GM12872 (cell line): ENCODE measurements at regions not wholly inside any gene's neighbourhood (a gene's known extent, or its start where the extent isn't known, plus 50 kb on each side); places are given as distances from the start of the nearest gene placed in this dataset.

Source experiments
- TF ChIP-seq, protein P1 (sequence below): IDR thresholded peaks from 3 replicates; pipeline ENCODE4 v1.5.1; 2011; ENCODE audit warnings: low read depth, mild to moderate bottlenecking, low read length, moderate library complexity; ENCODE audit not compliant: insufficient read depth

DNA sequence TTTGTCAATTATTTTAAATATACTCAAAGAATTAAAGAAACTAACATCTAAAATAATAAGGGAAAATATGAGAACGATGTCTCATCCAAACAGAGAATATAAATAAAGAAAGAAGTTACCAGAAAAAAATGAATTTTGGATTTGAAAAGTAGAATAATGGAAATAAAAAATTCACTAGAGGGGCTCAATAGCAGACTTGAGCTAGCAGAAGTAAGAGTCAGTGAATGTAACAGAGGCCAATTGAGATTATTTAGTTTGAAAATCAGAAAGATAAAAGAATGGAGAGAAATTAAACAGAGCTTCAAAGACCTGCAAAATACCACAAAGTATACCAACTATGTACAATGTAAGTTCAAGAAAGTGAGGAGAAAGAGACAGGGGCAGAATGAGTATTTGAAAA, 333.6 kb downstream of the GPD2 start:
- TF ChIP-seq, protein P1, sequence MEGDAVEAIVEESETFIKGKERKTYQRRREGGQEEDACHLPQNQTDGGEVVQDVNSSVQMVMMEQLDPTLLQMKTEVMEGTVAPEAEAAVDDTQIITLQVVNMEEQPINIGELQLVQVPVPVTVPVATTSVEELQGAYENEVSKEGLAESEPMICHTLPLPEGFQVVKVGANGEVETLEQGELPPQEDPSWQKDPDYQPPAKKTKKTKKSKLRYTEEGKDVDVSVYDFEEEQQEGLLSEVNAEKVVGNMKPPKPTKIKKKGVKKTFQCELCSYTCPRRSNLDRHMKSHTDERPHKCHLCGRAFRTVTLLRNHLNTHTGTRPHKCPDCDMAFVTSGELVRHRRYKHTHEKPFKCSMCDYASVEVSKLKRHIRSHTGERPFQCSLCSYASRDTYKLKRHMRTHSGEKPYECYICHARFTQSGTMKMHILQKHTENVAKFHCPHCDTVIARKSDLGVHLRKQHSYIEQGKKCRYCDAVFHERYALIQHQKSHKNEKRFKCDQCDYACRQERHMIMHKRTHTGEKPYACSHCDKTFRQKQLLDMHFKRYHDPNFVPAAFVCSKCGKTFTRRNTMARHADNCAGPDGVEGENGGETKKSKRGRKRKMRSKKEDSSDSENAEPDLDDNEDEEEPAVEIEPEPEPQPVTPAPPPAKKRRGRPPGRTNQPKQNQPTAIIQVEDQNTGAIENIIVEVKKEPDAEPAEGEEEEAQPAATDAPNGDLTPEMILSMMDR: no peak

DNA sequence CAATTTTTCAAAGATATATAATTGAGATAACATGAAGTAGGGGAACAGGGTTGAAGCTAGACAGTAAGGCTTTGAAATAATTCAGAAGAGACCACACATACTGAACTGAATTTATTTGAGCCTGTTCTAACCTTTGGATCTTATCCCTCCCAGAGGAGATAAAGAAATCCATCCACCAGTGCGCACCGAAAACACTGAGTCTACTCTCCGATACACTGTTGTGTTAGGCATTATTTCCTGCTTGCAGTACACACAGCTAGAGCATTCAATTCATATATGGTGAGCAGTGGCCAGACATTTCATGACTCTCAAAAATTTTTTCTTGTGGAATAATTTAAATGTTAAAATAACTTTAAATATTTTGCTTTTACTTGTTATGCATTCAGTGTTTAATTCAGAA, 342.7 kb downstream of the GPD2 start:
- TF ChIP-seq, protein P1: no peak

DNA sequence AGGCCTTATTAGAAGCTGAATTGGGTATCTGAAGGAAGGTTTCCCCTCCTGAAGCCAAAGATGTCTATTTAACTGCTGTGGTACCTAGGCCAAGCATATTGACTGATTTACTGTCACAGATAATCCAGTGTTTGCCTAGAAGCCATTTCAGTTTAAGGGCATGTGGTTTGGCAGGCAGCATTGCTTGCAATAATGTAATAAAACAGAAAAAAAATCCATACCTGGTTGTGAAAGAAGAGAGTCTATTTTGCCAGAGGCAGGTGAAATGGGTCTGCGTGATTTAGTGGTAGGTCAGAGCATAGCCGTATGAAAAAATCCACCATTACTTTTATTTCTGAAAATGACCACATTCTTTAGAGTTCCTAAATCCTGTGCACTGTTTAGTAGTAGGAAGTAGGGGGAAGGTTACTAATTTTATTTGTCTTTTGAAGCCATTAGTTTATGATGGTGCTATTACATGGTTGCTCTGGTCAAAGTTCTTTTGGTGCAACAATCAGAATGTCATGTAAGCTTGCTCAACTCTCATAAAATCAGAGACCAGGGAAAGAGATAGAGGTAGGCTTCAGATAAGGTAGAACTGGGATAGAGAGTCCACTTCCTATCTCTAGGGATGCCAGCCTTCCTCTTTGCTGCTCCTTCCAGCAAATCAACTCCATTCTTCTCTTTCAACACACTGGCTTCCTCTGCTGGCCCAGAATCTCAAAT, 343.4 kb downstream of the GPD2 start:
- TF ChIP-seq, protein P1: no peak

DNA sequence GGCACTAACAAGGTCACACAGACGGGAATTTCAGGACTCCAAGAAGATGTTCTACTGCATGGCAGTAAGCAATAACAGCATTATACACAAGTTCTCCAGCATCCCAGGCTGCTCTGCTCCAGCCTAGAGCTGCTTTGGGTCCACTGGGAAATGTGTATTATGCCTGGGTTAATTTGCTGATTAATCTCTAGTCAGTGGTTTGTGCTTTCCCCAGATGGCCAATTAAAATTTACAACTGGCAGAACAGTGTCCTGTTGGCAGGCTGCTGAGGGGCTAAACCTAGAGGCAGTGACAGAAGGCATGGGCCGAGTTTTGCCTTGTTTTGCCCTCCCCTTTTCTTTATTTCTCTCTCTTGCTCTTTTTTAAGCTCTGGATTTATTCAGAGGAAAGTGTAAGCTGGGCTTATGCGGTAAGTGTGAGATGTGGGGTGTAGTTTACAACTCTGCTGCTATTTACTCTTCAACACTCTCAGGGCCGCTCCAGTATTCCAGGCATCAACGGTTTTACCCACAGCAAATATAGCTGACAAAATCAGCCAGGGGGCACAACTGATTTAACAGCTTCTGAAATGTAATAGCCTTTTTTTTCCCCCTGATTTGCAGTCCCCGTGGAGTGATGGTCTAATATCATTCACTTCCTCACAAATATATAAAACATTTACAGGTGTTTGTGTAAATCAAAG, 348.0 kb downstream of the GPD2 start:
- TF ChIP-seq, protein P1: no peak

DNA sequence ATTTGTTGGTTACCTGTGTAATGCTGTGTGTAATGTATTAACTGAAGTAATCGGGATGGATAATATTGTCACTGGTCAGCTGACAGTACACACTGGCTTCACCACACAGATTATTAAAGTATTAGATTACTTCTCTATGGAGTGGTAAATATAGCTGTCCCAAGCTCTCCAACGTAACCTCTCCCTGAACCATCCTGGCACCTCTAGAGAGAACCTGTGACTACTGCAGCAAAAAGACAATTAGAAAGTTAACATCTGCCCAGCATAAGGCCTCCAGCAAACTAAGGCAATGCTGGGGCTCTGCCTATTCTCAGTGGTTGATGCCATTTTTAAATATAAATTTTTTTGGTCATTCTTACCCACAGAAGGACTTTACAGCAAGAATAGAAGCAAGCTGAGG, 351.3 kb downstream of the GPD2 start:
- TF ChIP-seq, protein P1: no peak

DNA sequence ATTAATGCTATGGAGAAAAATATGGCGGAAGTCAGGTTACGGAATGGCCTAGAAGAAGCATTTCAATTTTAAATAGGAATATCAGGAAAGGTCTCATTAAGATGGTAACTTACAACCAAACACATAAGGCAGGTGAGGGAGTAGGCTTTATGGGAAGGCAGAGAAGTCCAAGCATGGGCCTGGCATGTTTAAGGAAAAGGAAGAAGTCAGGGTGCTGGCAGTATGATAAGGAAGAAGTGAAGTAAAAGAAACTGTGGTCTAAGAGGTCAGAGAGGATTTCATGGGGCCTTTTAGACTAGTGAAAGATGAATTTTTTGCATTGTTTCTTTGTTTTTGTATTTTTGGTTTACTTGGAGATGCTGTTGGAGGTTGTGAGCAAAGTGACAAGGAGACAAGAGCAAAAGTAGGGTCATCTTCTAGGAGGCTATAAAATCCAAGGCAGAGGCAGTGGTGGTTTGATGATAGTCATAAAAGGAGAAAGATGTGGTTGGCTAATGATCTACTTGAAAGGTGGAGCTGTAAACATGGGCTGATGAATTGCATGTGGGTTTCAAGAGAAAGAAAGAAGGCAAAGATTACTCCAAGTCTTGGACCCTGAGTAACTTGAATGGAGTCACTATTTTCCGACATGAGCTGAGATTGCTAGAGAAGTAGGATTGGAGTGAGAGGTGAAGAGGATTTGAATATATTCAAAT, 354.3 kb downstream of the GPD2 start:
- TF ChIP-seq, protein P1: no peak

DNA sequence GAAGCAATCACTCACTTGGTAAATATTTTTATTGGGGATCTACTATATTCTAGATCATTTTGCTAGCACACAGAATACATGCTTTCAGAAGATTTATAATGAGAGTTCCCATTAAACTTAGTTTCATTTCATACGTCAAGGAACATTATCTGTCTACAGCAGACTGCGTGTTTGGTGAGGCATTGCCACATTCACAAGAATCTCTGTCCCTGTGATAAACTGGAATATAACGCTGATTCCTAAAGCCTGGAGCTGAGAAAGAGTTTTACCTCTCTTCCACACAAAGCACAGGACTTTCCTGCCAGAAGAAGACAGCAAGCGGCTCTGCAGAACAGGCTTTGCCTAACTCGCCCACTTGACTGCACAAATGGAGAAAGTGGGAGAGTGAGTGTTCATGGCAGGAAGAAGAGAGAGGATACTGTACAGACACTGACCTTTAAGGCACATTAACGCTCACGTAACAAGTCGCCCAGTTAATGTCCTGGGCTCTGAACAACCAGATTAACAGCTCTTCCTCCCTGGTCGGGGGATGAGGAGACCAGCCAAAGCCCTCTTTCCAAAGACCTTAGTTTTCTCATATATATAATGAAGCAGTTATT, 356.2 kb downstream of the GPD2 start:
- TF ChIP-seq, protein P1: no peak
